ENCODE measurements at regions not wholly inside any gene's neighbourhood (a gene's known extent, or its start where the extent isn't known, plus 50 kb on each side); places are given as distances from the start of the nearest gene placed in this dataset.

DNA sequence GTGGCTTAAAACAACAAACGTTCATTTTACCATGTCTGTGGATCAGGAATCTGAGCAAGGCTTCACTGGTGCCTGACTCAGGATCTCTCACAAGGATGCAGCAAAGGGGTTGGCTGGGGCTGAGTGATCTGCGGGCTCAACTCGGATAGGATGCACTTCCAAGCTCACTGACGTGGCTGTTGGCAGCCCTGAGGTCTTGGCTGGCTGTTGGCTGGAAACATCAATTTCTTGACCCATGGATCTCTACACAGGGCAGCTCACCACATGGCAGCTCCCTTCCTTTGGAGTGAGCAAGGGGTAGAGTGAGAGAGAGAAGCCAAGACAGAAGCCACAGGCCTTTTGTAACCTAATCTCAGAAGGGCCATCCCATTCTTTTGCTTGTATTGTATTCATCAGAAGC, 202.1 kb downstream of the NXNL2 start:
- no peak for DNase-seq

DNA sequence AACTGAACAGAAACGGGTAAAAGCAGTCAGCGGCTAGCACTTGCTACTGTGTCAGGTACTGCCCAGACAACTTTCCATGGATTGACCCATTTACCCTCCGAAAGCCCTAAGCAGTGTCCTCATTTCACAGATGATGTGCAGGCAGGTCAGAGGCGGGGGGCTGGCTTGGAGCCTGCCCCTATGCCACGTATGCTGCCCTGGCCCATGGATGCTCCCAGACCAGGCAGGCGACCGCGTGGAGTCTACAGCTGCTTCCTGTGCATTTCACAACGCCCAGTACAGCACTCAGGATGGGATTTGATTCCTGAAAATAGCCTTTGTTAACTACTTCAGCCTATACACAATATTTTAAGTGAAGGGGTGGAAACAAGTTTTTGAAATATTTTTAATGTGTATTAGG, 202.9 kb downstream of the NXNL2 start:
- no peak for DNase-seq

DNA sequence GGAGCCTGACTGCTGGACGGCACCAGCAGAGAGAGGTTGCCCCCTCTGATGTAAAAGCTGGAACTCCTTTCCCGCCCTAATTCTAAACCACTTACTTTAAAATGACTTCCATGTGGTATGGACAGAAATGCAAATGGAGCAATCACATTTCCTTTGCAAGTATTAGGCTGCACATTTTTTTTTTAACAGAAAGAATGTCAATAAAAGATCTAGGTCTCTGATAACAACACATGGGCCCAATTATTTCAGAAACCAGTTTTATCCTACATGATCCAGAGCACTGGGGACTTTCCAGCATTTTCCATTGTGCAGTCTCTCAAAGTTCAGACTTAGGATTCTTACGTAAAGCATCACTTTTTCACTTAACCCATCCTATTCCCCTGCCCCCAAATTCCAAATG, 203.7 kb downstream of the NXNL2 start:
- DNase-seq = no peak

DNA sequence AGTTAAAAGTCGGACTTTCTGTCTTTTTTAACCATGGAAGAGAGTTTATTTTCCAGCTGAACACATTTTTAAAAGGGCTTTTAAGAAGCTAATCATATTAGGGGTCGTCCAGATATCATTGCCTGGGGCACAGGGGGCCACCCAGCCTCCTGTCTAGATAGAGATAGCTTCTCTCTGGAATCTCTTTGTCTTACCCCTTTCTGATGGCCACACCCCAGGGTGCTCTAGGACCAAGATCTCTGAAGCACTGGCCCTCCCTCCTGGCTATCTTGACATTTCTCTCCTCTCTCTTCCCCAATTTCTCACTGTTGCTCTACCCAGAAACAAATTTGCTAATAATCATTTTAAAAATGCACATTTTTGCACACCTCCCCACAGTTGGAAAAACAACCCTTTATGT, 204.4 kb downstream of the NXNL2 start:
- no peak for DNase-seq

DNA sequence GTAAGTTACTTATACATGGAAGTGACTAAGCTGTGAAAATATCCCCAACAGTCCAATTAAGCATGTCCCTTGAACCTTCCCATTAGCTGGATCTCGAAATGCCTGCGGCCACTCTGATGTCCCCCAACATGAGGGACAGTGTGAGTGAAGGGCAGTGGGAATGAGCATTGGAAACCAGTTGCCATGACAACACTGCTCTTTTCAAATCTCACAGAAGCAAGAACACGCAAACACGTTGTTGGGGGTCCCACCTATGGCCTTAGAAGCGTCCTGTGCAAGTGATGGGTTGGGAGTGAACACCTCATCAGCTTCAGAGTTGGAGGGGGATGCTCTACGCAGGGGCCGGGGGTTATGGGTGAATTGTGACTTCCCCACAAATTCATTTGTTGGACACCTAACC, 205.9 kb downstream of the NXNL2 start:
- no peak for DNase-seq

DNA sequence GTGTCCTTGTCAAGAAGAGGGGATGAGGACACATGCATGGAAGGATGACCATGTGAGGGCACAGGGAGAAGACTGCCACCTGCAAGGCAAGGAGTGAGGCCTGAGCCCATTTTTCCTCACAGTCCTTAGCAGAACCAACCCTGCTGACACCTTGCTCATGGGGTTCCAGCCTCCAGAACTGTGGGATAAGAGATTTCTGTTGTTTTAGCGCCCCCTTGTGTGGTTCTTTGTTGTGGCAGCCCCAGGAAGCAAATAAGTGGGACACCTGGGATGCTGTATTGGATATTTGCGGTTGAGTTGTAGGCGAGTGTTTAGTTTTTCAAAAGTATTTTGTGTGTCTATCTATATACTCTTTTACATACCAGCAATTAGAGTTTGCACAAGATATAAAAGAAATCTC, 206.4 kb downstream of the NXNL2 start:
- DNase-seq = no peak

DNA sequence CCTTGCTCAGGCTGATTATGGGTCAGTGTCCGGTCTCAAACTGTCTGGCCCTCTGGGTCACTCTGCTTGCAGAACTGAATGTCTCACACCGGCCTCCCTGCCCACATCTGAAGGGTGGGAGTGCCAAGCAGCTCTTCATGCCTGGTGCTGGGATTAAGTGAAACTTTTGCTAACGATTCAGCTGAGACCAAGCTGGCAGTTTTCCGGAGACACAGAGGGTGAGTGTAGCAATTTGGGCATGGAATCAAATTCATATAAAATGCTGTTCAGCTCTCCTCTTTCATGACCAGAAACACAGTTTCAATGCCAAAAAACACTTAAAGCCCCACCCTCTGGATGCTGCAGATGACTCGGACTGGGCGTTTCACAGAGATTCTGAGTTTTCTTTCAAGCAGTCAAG, 207.5 kb downstream of the NXNL2 start:
- DNase-seq = no peak

DNA sequence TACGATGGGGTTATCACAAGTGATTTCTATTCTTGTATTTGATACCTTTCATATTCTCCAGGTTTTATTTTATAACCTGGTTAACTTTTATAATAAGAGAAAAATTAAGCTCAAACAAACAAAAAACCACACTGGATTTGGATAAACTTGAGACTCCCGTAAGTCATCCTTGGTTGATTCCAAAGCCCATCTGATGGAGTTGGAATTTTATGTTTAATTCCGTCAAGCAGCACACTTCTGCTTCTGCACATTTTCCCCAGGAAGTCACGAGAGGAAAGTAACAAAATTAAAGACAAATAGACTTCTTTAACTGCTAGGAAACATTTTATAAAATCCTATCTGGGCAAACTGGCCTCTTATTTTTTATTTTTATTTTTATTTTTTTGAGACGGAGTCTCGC, 207.9 kb downstream of the NXNL2 start:
- DNase-seq = no peak

DNA sequence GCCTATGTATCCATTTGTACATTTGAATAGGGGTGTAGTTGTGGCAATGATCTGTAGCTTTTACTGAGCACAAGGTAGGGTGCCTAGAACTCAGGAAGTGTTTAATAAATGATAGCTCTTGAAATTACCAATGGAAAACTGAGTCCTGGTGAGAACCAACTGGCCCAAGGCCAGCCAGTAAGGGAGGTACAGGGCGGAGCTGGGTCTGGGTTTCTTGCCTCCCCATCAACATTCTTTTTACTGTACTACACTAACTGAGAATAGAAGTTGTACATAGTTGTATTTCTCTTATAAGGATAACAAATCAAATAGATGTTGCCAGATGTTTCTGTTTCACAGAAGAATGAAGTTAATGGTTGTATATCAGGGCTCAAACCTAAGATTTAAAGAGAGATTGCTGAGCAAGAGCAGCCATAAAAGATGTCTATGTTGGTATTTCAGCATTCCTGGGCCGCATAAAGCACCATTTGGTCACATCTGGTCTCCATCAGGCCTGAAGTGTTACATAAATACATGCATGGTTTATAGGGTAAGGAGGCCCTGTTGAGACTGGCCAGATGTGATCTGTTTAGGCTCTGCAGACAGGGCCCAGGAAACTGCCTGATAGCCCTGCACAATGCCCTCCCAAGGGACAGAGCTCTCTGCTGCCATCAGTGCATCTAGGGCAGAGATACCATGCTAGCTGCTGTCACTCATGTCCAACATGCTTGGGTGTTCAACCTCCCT, 210.5 kb downstream of the NXNL2 start:
- no peak for DNase-seq

DNA sequence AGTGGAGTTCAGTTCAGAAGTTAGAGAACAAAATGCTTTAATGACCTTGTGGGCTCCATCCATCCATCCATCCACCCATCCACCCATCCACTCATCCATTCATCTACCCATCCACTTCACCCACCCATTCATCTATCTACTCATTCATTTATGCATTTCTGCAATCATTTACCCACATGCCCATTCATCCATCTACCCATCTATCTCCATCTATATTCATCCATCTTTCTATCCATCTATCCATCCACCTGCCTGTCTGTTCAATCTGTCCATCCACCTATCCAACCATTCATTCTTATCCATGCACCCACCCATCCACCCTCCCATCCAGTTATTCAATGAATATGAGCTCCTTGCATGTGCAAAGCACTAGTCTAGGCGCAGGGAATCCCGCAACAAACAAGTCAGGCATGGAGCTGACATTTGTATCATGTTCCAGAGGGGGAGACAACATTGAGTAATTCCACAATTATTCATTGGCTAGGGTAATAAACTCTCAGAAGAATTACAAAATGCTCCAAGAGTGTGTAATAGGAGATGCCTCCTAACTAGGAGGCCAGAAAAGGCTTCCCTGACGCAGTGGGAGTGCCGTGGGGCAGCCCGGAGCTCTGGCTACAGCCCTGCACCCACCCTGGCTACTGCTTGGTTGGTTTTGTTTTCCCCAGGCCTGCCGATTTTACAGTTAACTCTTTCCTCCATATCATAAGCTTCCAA, 211.2 kb downstream of the NXNL2 start:
- no peak for DNase-seq

DNA sequence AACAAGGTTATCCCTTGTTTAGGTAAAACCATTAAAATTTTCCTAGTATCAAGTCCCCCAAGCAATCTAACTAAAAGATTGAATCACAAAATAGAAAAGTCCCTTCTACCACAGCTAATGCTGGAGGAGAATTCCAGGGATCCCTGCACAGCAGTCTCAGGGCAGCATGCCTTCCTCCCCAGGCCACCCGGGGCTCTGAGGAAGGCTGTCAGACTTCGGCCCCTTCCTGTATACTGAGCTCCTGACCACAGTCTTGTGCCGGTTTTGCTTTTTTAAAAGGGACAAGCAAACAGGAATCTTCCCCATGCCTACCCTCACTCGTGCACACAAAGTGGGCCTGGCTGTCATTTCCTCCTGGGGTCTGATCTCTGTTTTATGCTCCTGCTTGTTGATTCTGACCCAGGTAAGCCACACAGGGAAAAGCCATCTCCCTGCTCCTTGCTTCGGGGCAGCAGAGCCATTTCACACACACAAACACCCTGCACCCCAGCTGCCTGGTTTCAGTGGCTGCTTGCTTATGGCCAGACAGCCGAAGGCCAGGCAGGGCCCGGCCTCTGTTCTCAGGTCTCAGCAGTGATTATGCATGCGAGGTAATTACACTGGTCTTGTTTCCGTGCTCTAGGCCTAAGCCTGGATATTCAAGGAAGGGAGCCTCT, 211.9 kb downstream of the NXNL2 start:
- DNase-seq = no peak

DNA sequence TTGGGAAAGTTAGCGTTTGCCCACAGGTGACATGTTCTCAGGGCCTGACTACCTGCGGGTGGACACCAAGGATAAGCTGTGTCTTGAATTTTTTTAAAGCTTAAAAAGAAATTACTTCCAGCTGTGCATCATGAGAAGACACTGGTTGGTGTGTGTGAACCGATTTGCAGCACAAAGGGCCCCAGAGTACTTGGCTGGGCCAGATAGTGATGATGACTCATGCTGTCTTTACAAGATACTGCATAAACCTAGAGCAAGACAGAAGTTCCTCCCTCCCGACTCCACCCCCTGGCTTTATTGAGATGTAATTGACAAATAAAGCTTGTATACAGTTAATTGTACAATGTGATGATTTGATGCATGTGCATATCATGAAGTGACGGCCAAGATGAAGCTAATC, 212.8 kb downstream of the NXNL2 start:
- DNase-seq = no peak

DNA sequence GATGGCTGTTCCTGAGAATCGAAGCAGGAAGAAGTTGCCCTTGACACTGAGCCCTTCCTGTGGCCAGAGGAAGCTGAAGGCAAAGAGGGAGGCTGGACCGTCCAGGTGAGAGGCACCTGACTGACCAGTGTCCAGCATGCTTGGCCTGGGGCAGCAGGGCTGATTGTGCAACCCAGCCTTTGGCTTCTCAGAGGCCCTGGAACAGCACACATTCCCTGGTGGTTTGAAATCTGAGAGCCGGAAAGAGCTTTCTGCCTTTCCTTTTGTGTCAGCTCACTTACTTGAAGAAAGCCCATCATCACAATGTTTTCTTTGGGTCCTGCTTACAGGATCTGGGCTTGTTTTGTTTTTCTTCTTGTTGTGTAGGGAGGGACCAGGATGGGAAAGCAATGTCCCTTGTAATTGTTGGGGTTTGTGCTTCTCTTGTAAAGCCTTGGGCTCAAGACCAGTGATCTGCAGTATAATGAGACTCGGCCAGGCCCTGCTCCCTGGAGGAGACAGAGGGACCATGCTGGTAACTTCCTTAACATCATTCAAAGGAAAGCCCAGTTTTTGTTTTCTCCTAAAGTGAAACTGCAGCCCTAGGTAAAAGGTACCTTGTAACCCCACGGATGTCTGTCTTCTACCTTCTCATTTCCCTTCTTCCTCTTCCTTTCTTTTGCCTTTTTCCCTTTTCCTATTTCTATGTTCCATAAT, 213.7 kb downstream of the NXNL2 start:
- no peak for DNase-seq

DNA sequence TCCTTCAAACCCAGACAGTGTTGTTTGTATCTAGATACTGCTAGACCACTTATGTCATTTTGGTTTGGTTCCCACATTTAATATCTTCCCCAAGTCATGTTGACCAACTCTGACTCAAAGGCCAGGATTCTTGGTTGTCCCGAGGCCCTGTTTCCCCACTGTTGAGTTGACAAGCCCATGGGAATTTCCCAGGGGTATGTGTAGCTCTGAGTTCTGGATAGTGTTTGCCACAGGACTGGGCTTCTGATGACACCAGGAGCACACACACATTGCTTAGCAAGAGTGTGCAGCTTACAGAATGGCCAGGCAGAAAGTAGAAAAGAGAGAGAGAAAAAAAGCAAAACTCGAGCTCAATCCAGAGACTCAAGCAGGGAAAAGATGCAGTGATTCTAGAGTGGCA, 214.4 kb downstream of the NXNL2 start:
- DNase-seq = no peak

DNA sequence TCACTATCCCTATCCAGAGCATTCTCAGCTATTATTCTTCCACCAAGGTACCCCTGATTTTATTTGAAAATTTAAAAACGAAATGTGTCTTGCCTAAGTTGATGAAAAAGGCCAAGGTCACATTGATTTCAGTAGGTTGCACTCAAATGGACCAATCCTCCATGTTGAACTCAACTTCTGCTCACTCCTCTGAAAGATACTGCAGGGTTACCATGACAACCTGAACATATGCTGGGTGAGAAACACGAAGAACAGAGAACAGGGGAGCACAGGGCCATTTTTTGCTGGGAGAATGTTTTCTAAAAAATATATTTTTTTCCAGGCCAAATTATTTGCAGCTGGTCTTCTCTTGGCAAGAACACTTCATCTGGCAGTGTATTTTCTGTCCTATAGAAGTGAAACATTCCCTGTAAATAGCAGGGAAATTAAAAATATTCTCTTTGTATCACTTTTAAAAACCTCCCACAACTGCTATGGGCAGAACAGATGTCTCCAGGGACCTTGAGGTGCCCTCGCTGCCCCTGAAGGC, 215.9 kb downstream of the NXNL2 start:
- no peak for DNase-seq

DNA sequence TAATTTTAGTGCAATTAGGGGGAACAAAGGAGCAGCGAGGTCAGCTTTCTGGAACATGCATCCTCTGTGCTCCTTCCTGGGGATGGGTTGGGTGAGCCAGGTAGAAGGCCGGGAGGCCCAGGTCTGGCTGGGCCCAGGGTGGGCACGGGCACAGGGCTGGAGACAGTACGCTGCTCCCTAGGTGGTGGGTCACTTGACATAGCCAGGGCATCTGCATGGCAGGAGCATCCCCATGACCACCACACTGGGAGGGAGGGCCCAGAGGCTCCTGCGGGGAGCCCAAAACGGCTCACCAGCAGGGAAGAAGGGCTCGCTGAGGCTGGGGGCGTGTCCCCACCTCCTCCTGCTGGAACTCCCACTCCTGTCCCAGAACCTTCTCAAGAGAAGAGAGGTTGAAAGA, 216.8 kb downstream of the NXNL2 start:
- DNase-seq = no peak

DNA sequence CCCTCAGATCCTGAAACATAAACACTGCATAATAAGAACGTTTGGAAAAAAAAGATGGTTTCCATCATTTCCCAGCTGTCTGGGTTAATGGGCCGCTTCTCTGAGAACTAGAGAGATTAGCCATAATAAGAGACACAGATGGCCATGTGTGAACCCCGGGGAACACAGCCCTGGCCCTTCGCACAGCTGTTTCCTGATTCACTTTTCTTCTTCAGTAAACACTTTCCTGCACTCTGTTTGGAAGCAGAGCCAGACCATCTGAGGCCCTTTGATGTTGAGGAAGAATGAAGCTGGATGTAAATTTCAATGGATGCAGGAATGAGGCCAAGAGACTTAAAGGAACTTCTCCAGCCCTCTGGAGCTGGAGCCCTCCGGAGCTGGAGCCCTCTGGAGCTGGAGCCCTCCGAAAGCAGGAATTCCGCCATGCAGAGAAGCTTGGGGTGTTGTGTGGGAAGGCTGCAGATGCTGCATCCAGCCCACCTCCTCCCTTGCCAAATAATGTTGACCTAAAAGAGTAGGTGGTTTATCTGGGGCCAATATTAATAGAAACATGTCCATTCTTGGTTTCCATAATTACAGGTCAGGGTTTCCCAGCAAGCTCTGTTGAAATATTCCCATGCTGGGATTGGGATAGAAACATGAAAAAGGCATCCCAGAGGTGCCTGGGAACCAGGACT, 218.9 kb downstream of the NXNL2 start:
- DNase-seq = no peak

DNA sequence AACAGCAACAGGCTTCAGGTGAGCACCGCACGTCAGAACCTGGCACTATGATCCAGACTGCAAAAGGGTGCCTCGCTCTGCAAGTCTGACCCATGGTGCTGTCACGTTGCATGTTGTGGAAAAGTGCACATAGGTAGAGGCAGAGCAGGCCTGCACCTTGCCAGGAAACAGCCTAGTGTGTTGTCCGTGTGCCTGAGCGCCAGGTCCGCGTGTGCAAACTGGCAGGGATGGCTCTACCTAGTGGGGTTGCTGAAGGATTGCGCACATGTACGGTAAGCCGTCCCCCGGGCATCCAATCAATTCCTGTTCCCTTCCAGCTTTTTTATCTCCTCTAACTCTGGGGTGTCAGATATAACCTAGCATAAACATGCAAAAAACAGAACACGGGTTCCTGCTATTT, 219.5 kb downstream of the NXNL2 start:
- no peak for DNase-seq

DNA sequence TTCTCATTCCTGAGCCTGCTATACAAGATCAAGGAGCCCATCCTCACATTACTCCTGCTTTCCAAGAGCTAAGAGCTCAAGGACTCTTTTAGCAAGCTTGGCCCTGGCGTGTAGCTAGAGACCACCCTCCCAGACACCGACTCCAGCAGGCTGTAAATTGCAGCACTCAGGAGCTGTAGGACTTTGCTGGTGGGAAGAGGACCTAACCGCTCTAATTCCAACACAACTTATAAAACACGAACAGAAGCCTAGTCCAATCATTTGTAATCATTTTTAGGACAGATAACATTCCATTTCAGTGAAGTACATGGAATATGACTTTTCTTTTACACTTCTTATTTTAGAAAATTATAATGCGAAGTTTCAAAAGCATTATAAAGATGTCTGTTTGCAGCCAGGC, 219.9 kb downstream of the NXNL2 start:
- DNase-seq = no peak

DNA sequence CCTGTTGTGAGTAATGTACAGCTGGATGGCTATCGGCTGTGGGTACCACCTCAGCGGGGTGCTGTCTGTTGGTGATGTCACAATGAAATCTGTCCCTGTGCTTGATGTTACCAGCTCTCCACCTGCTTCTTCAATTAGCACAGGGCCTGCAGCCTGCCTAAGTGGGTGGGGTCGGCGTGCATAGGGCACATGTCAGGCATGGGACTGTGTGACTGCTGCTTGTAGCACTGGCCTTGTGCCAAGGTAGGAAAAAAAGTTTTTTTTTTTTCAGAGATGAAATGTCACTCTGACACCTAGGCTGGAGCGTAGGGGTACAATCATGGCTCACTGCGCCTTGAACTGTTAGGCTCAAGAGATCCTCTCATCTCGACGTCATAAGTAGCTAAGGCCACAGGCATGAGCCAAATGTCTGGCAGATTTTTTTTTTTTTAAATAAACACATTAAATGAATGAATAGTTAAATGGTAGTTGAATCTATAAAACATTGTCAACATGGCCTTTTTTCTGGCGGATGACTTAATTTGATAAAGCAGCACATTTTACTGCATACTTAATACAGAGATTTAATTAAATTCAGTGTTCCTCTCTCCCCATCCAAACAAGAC, 222.5 kb downstream of the NXNL2 start:
- no peak for DNase-seq

DNA sequence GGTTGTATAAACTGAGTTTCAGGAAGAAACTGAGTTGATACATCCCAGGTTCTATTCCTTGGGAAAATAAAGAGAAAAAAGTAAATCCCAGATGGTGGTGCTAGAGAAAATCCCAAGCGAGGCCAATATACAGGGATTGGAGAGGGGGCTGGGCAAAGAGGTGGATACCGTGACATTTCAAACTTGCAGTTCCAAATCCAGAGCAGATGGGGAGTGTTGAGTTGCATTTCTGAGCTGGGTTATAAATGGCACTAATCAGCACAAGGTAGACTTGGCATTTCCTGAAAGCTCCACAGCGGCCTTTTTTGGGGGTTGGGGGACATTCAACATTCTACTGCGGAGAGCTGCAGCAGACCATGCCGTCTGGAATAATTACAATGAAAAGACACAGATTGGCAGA, 224.4 kb downstream of the NXNL2 start:
- no peak for DNase-seq

DNA sequence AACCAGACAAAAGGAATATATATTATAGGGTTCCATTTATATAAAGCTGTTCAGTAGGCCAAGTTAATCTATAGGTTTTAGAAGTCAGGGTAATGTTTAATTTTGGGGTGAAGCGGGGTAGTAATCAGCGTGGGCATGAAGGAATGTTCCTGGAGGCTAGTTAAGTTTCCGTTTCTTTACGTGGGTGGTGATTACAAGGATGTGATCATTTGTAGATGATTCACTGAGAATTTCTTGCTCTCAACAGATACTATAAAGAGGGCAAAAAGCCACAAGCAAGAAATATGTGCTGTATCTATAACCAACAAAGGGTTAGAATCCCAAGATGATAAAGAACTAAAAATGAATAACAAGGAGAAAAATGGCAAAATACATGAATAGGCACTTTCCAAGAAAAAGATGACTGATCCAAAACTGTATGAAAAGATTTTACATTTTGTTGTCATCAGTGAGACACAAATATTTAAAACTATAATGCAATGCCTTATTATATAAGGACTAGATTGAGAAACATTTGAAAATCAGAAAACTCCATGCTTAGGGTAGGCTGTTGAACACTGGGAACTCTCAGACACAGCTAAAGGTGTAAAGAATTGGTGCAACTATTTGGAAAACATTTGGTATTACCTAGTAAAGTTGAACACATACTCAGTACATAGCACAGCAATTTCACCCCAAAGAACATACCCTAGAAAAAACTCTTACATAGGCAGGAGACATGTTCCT, 224.3 kb upstream of the S1PR3 start:
- DNase-seq = no peak

Data from activated CD8-positive, alpha-beta memory T cell treated with anti-CD3 and anti-CD28 coated beads for 24 hours (primary cell).